Common myeloid progenitor, CD34-positive (primary cell): ENCODE measurements at regions not wholly inside any gene's neighbourhood (a gene's known extent, or its start where the extent isn't known, plus 50 kb on each side); places are given as distances from the start of the nearest gene placed in this dataset.
"Not testable (repeated sequence)": the region's sequence is repeated elsewhere in the genome, so short reads cannot be mapped to it uniquely, and the experiment has no call there.

Experiments used
- CTCF ChIA-PET: fragments of 350-600 bp; sonication (Branson Sonifier 250); formaldehyde crosslinking; loops from one replicate; lab custom pipeline; 2021; ENCODE audit warnings: antibody characterized with exemption; lab: Charles Lee
- POLR2A ChIA-PET: fragments of 350-600 bp; sonication (Branson Sonifier 250); formaldehyde crosslinking; loops from one replicate; lab custom pipeline; 2021; ENCODE audit warnings: antibody characterized with exemption; lab: Charles Lee
- DNase-seq, 3 donors: peaks; one replicate each; pipeline versions ENCODE4 v3.0.0 to v3.0.0-alpha.2; 2013
- H3K27ac ChIP-seq, 2 experiments: 1 replicate in 1 of 2; 2 replicates in 1 of 2; pipeline ENCODE4 v1.7.0; 2013; ENCODE audit warnings: inconsistent platforms in 2 of 2, low read length in 2 of 2, mild to moderate bottlenecking in 2 of 2, low read depth in 1 of 2, moderate library complexity in 1 of 2; ENCODE audit not compliant: severe bottlenecking in 2 of 2, insufficient read depth in 1 of 2, poor library complexity in 1 of 2
- H3K27me3 ChIP-seq, 5 experiments: replicated peaks in 2 of 5; 1 replicate in 3 of 5; 2 replicates in 2 of 5; pipeline versions ENCODE4 v1.6.1 to v1.7.0; 2013; ENCODE audit warnings: low read length in 4 of 5, mild to moderate bottlenecking in 2 of 5, moderate library complexity in 2 of 5, inconsistent platforms in 1 of 5; ENCODE audit not compliant: insufficient read depth in 5 of 5, control insufficient read depth in 4 of 5
- H3K36me3 ChIP-seq, 4 experiments: 1 replicate in 2 of 4; 2 replicates in 2 of 4; pipeline versions ENCODE4 v1.6.1 to v1.7.0; 2013; ENCODE audit warnings: low read length in 3 of 4, control low read depth in 1 of 4, mild to moderate bottlenecking in 1 of 4; ENCODE audit not compliant: control insufficient read depth in 4 of 4, insufficient read depth in 4 of 4
- H3K4me1 ChIP-seq, 4 experiments: 1 replicate in 3 of 4; 2 replicates in 1 of 4; pipeline versions ENCODE4 v1.6.1 to v1.7.1; 2013; ENCODE audit warnings: low read length in 3 of 4, mild to moderate bottlenecking in 3 of 4, control low read depth in 1 of 4, inconsistent platforms in 1 of 4, moderate library complexity in 1 of 4; ENCODE audit not compliant: control insufficient read depth in 4 of 4, insufficient read depth in 4 of 4; ENCODE audit errors: control extremely low read depth in 1 of 4
- H3K4me3 ChIP-seq, 7 experiments: 1 replicate in 4 of 7; 2 replicates in 3 of 7; pipeline versions ENCODE4 v1.5.1 to v1.7.0; 2013; ENCODE audit warnings: mild to moderate bottlenecking in 7 of 7, low read length in 6 of 7, moderate library complexity in 6 of 7, inconsistent platforms in 2 of 7, low read depth in 2 of 7, control low read depth in 1 of 7; ENCODE audit not compliant: insufficient read depth in 4 of 7, control insufficient read depth in 1 of 7; ENCODE audit errors: extremely low read depth in 1 of 7
- H3K9me3 ChIP-seq, 5 experiments: 1 replicate in 4 of 5; 2 replicates in 1 of 5; pipeline versions ENCODE4 v1.6.1 to v1.7.1; 2013; ENCODE audit warnings: low read length in 4 of 5, mild to moderate bottlenecking in 2 of 5, inconsistent platforms in 1 of 5, low read depth in 1 of 5, moderate library complexity in 1 of 5; ENCODE audit not compliant: control insufficient read depth in 4 of 5, insufficient read depth in 2 of 5; ENCODE audit errors: control extremely low read depth in 1 of 5
- WGBS: methylation state at CpG from one replicate; pipeline ENCODE4 v1.1.5; 2013; ENCODE audit not compliant: insufficient coverage; 5-methylcytosine and 5-hydroxymethylcytosine counted together

DNA sequence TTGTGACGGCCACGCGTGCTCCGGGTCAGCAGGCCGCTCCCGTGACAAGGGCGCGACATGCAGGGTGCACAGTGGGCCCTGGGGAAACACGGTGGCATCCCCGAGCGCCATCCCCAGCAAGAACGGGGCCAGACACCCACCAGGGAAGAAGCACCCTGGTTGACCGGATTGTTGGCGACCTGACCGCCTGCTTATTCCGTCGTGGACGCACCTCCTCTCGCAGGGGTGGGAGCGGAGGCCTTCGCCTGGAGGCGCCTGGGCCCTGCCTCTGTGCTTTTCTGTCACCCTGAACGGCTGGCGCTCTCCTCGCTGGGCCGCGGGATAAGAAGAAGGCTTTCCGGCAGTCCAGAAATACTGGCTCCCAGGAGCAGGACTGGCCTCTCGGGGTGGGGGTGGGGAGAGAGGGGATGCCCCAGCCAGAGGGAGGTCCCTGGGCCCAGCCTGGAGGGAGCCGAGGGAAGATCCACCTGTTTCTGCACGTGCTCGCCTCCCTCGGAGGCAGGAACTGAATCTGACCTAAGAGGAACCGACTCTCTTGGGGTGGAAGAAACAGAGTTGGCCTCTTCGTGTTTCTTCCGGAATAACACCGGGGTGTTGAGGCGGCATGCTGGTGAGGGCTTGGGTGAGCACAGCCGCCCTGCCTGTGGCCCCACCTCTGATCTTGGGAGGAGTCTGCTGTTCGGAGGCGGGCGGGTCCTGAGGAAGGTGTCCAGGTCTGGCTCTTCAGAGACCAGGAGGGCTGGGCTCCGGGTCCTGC lies 4394.2 kb upstream of the TPTE start:
- H3K9me3 ChIP-seq, H3K4me3 ChIP-seq, H3K36me3 ChIP-seq, H3K27me3 ChIP-seq, DNase-seq, H3K4me1 ChIP-seq, POLR2A ChIA-PET, CTCF ChIA-PET, H3K27ac ChIP-seq: not testable (repeated sequence)
- WGBS = 93% methylated on average over 5 of the region's 43 CpGs

GRCh38 chr21:6130734-6131133 lies 4390.6 kb upstream of the TPTE start:
- WGBS = no CpG with 5 or more reads among the region's 13 CpGs

GRCh38 chr21:6133373-6133772 lies 4388.0 kb upstream of the TPTE start:
- H3K4me3 ChIP-seq, H3K9me3 ChIP-seq, H3K36me3 ChIP-seq, CTCF ChIA-PET, DNase-seq, H3K27ac ChIP-seq, H3K27me3 ChIP-seq, H3K4me1 ChIP-seq, POLR2A ChIA-PET: not testable (repeated sequence)
- WGBS = no CpG with 5 or more reads among the region's 11 CpGs

More at GRCh38 chr21:6130734-6131133, 4390.6 kb upstream of the TPTE start:
- H3K4me1 ChIP-seq, CTCF ChIA-PET, H3K4me3 ChIP-seq, H3K27me3 ChIP-seq, DNase-seq, H3K36me3 ChIP-seq, H3K9me3 ChIP-seq, POLR2A ChIA-PET, H3K27ac ChIP-seq: not testable (repeated sequence)

GRCh38 chr21:6133852-6134630 lies 4387.3 kb upstream of the TPTE start:
- H3K36me3 ChIP-seq, POLR2A ChIA-PET, H3K27me3 ChIP-seq, H3K4me1 ChIP-seq, DNase-seq, H3K27ac ChIP-seq, CTCF ChIA-PET, H3K9me3 ChIP-seq, H3K4me3 ChIP-seq: not testable (repeated sequence)
- WGBS = no CpG with 5 or more reads among the region's 22 CpGs

DNA sequence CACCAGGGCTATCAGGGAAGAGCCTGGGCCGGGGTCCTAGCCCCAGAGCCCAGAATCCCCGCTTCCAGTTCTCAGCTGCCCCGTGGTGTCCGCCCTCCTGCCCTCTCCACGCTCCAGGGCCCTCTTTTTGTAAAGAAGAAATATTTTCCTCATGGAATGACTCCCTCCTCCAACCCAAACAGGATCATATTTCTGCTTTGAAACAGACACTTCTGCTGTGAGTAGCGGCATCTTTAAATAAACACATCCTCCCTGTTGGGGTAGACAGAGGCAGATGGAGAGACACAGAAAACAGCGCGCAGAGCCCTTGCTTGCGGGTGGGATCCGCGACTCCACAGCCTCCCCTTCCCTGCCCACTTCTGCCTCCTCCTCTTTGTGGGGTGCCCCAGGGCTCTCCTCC lies 4384.7 kb upstream of the TPTE start:
- H3K9me3 ChIP-seq, H3K4me3 ChIP-seq, H3K4me1 ChIP-seq, CTCF ChIA-PET, H3K27ac ChIP-seq, DNase-seq, POLR2A ChIA-PET, H3K36me3 ChIP-seq, H3K27me3 ChIP-seq: not testable (repeated sequence)
- no CpG with 5 or more reads among the region's 11 CpGs for WGBS

DNA sequence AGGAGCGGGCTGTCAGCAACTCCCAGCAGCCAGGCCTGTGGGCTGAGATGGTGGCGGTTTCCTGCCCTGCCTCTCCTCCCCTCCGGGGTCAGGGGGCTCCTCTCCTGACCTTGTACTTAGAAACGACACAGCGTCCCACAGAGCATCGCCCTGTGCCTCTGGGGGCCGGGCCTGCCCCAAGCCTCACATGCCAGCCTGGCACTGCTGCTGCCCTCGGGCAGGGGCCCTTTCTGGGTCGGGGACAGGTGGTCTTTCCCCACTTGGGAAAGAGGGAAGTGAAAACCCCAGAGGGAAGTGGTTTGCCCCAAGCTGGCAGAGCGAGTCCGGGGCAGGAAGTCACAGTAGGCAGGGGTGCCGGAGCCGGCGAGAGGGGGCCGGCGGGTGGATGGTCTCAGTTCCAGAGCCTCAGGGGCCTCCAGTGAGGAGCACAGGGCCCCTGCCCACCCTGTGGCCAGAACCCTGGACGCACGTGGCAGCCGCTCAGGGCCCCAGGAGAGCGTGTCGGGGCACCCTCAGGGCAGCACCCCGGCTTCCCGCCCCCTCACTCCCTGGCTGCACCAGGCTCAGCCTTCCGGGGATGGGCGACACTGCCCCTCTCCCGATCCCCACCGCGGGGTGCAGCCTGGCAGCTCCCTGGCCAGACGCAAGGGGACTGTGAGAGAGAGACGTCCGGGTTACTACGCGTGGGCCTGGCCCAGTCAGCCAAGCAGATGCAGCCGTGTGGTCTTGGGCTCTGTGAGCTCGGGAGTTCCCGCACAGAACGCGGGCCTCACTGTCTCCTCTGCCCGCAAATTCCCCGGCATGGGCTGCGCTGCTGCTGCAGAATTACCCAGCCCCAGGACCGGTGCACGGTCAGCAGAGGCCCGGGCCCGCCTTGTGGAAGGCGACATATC lies 4382.9 kb upstream of the TPTE start:
- H3K4me3 ChIP-seq, H3K27me3 ChIP-seq, CTCF ChIA-PET, DNase-seq, H3K9me3 ChIP-seq, POLR2A ChIA-PET, H3K27ac ChIP-seq, H3K36me3 ChIP-seq, H3K4me1 ChIP-seq: not testable (repeated sequence)
- WGBS = no CpG with 5 or more reads among the region's 46 CpGs
